Endothelial cell of umbilical vein (primary cell): ENCODE measurements at regions not wholly inside any gene's neighbourhood (a gene's known extent, or its start where the extent isn't known, plus 50 kb on each side); places are given as distances from the start of the nearest gene placed in this dataset.
"Not testable (repeated sequence)": the region's sequence is repeated elsewhere in the genome, so short reads cannot be mapped to it uniquely, and the experiment has no call there.

ENCODE experiments used
- BruUV-seq: library from RNA; stranded (reverse); fragments of 400-500 nt; replicated peaks from 2 replicates; lab custom pipeline; 2021; lab: Mats Ljungman, UMichigan
- CTCF ChIA-PET: fragments of 300-600, 350-600 bp; sonication (Branson Sonifier 250); formaldehyde crosslinking; loops from one replicate; lab custom pipeline; 2021; ENCODE audit warnings: antibody characterized with exemption, inconsistent platforms; lab: Charles Lee
- POLR2A ChIA-PET: fragments of 300-600, 350-600 bp; sonication (Branson Sonifier 250); formaldehyde crosslinking; loops from one replicate; lab custom pipeline; 2021; ENCODE audit warnings: antibody characterized with exemption, inconsistent platforms; lab: Charles Lee
- DNase-seq: peaks from one replicate; pipeline ENCODE4 v3.0.0-alpha.2; 2011; ENCODE audit warnings: low read depth, low spot score
- FAIRE-seq: peaks from 2 replicates; lab custom pipeline; 2011; peaks lifted over from hg19 to GRCh38; lab: Jason Lieb, UNC
- H2AFZ ChIP-seq: 2 replicates; pipeline ENCODE4 v1.6.0; 2012; ENCODE audit warnings: low read depth, low read length, control low read depth, inconsistent platforms
- H3K27ac ChIP-seq: 2 replicates; pipeline ENCODE4 v1.5.1; 2011; ENCODE audit warnings: low read depth, mild to moderate bottlenecking, control low read depth, low read length, moderate library complexity; ENCODE audit not compliant: insufficient read depth
- H3K27me3 ChIP-seq, 2 experiments: 2 replicates each; pipeline versions ENCODE4 v1.6.0 to v1.6.1; 2011; ENCODE audit warnings: low read length in 2 of 2, mixed read lengths in 1 of 2; ENCODE audit not compliant: control insufficient read depth in 2 of 2, insufficient read depth in 2 of 2
- H3K36me3 ChIP-seq, 2 experiments: 2 replicates in 1 of 2; 3 replicates in 1 of 2; pipeline ENCODE4 v1.5.1; 2011; ENCODE audit warnings: low read length in 2 of 2, mild to moderate bottlenecking in 1 of 2, moderate library complexity in 1 of 2; ENCODE audit not compliant: control insufficient read depth in 2 of 2, insufficient read depth in 2 of 2; ENCODE audit errors: extremely low read depth in 1 of 2
- H3K4me1 ChIP-seq: 3 replicates; pipeline ENCODE4 v1.5.1; 2011; ENCODE audit warnings: mild to moderate bottlenecking, low read length; ENCODE audit not compliant: control insufficient read depth, insufficient read depth; ENCODE audit errors: extremely low read depth
- H3K4me2 ChIP-seq: 2 replicates; pipeline ENCODE4 v1.6.1; 2011; ENCODE audit warnings: low read length, control low read depth, mixed read lengths; ENCODE audit not compliant: insufficient read depth
- H3K4me3 ChIP-seq, 3 experiments: fragments of 200-600 bp in 1 of 3; sonication (generic), shearing (Covaris generic) in 1 of 3; replicated peaks in 1 of 3; 2 replicates each; pipeline ENCODE4 v1.5.1; 2011 to 2016; ENCODE audit warnings: control low read depth in 3 of 3, low read length in 3 of 3, mild to moderate bottlenecking in 2 of 3, inconsistent platforms in 1 of 3, low read depth in 1 of 3, moderate library complexity in 1 of 3; ENCODE audit not compliant: insufficient read depth in 1 of 3
- H3K79me2 ChIP-seq: 2 replicates; pipeline ENCODE4 v1.6.0; 2012; ENCODE audit warnings: low read length, inconsistent platforms; ENCODE audit not compliant: control insufficient read depth, insufficient read depth
- H3K9ac ChIP-seq: replicated peaks from 2 replicates; pipeline ENCODE3; 2011; ENCODE audit warnings: low read length, control low read depth; ENCODE audit not compliant: insufficient read depth; ENCODE audit errors: extremely low read depth
- H3K9me1 ChIP-seq: replicated peaks from 3 replicates; pipeline ENCODE4 v1.6.0; 2011; ENCODE audit warnings: mild to moderate bottlenecking, low read length; ENCODE audit not compliant: control insufficient read depth, insufficient read depth; ENCODE audit errors: extremely low read depth
- H3K9me3 ChIP-seq: replicated peaks from 2 replicates; pipeline ENCODE4 v1.5.1; 2012; ENCODE audit warnings: low read length, inconsistent platforms; ENCODE audit not compliant: control insufficient read depth, insufficient read depth
- H4K20me1 ChIP-seq: replicated peaks from 2 replicates; pipeline ENCODE3; 2011; ENCODE audit warnings: mild to moderate bottlenecking, low read length; ENCODE audit not compliant: control insufficient read depth, insufficient read depth; ENCODE audit errors: extremely low read depth
- CTCF ChIP-seq, 2 donors: IDR thresholded peaks; 1 replicate in 1 of 2; 2 replicates in 1 of 2; pipeline ENCODE4 v1.5.1; 2011; ENCODE audit warnings: low read length in 2 of 2, mild to moderate bottlenecking in 2 of 2, moderate library complexity in 2 of 2, control low read depth in 1 of 2, inconsistent platforms in 1 of 2, low read depth in 1 of 2; ENCODE audit not compliant: insufficient read depth in 1 of 2; ENCODE audit errors: extremely low read depth in 1 of 2
- EZH2 ChIP-seq: IDR thresholded peaks from 2 replicates; pipeline ENCODE4 v1.6.1; 2012; ENCODE audit warnings: borderline replicate concordance, low read depth, mild to moderate bottlenecking, moderate library complexity, low read length, inconsistent platforms; ENCODE audit not compliant: severe bottlenecking
- FOS ChIP-seq: IDR thresholded peaks from 2 replicates; pipeline ENCODE4 v1.6.1; 2011; ENCODE audit warnings: mild to moderate bottlenecking, low read length, moderate library complexity, borderline replicate concordance; ENCODE audit not compliant: insufficient read depth
- GATA2 ChIP-seq: IDR thresholded peaks from 2 replicates; pipeline ENCODE4 v1.7.0; 2011; ENCODE audit warnings: low read depth, mild to moderate bottlenecking, moderate library complexity, mixed read lengths, low read length; ENCODE audit not compliant: insufficient read length, insufficient read depth
- JUN ChIP-seq: IDR thresholded peaks from 2 replicates; pipeline ENCODE4 v1.6.1; 2011; ENCODE audit warnings: borderline replicate concordance, low read depth; ENCODE audit not compliant: insufficient read length, insufficient read depth
- MAX ChIP-seq: IDR thresholded peaks from 2 replicates; pipeline ENCODE4 v1.6.1; 2011; ENCODE audit not compliant: insufficient read depth, insufficient read length
- MYC ChIP-seq: IDR thresholded peaks from one replicate; pipeline ENCODE4 v1.6.1; 2011; ENCODE audit warnings: mild to moderate bottlenecking, low read depth, low read length
- POLR2A ChIP-seq: IDR thresholded peaks from 2 replicates; pipeline ENCODE4 v1.6.1; 2012; ENCODE audit warnings: low read depth, mild to moderate bottlenecking, control low read depth, low read length
- POLR2AphosphoS5 ChIP-seq: IDR thresholded peaks from 2 replicates; pipeline ENCODE4 v1.6.1; 2012; ENCODE audit warnings: low read depth, mild to moderate bottlenecking, control low read depth, low read length, moderate library complexity; ENCODE audit not compliant: insufficient read depth
- dilution Hi-C: fragments of 300-500 bp; cut with MboI; formaldehyde crosslinking; loops from one replicate; pipeline ENCODE4 v1.15.0; 2019; ENCODE audit warnings: low sequenced_read_pairs; ENCODE audit not compliant: extremely low pct_ligation_motif_present
- intact Hi-C: fragments of 100-400 bp; cut with micrococcal nuclease; formaldehyde crosslinking; loops from one replicate; pipeline ENCODE4 v1.10.0; 2022

- DNase-seq = no peak
- ChIA-PET CTCF (no interaction called here), POLR2A (no interaction called here)
- FAIRE-seq = no peak
- no peaks in the 10 kb centered on the region for H3K36me3 ChIP-seq
- H3K79me2 ChIP-seq = no peaks in the 10 kb centered on the region
- TF ChIP-seq FOS = no peak
- no peak overlapping the region for H3K27ac ChIP-seq
- intact Hi-C loops = no loop called here
- BruUV-seq = no TSS peak
- H3K4me1 ChIP-seq = no peaks in the 10 kb centered on the region
- no peak overlapping the region for H3K9ac ChIP-seq
- no peaks in the 10 kb centered on the region for H4K20me1 ChIP-seq
- no peak overlapping the region for H3K4me2 ChIP-seq
- no peak overlapping the region for H3K4me3 ChIP-seq
- dilution Hi-C loops = no loop called here
- no peaks in the 10 kb centered on the region for H3K9me1 ChIP-seq
- no peak overlapping the region for H2AFZ ChIP-seq
- H3K9me3 ChIP-seq = peaks cover 6% of the 10 kb centered on the region
- H3K27me3 ChIP-seq = no peaks in the 10 kb centered on the region
Measured at GRCh38 chr16:26623442-26623841, 443.3 kb upstream of the C16orf82 start.

- TF ChIP-seq FOS = no peak
- no peak for TF ChIP-seq POLR2A
- TF ChIP-seq MAX = no peak
- no peak for TF ChIP-seq GATA2
- TF ChIP-seq POLR2AphosphoS5 = no peak
- TF ChIP-seq MYC = no peak
- no peak for TF ChIP-seq JUN
- no peak for TF ChIP-seq EZH2
- no peak for TF ChIP-seq CTCF (IDR thresholded peaks at IDR 0.05; ENCODE audit: extremely low read depth in 1 of 2, insufficient read depth in 1 of 2, low read depth in 1 of 2, low read length in 2 of 2)
- no peak overlapping the region for H2AFZ ChIP-seq
- ChIA-PET POLR2A (no interaction called here), CTCF (no interaction called here)
- dilution Hi-C loops (no loop called here), intact Hi-C loops (no loop called here)
- no peak overlapping the region for H3K27ac ChIP-seq
- BruUV-seq = no TSS peak
- H3K36me3 ChIP-seq = no peaks in the 10 kb centered on the region
- no peaks in the 10 kb centered on the region for H3K4me1 ChIP-seq
- no peaks in the 10 kb centered on the region for H3K9me1 ChIP-seq
- DNase-seq = no peak
- H3K27me3 ChIP-seq = no peaks in the 10 kb centered on the region
- H4K20me1 ChIP-seq = no peaks in the 10 kb centered on the region
- no peak for FAIRE-seq
- H3K4me2 ChIP-seq = no peak overlapping the region
- no peak overlapping the region for H3K9ac ChIP-seq
- H3K4me3 ChIP-seq = no peak overlapping the region
- peaks cover 6% of the 10 kb centered on the region for H3K9me3 ChIP-seq
- H3K79me2 ChIP-seq = no peaks in the 10 kb centered on the region
Measured at GRCh38 chr16:26627958-26628357, 438.8 kb upstream of the C16orf82 start.

- H3K4me1 ChIP-seq, dilution Hi-C loops, H3K79me2 ChIP-seq, POLR2A ChIA-PET, FAIRE-seq, H3K36me3 ChIP-seq, H3K9ac ChIP-seq, H3K4me3 ChIP-seq, DNase-seq, H3K27me3 ChIP-seq, H3K9me3 ChIP-seq, H4K20me1 ChIP-seq, H3K9me1 ChIP-seq, intact Hi-C loops, H2AFZ ChIP-seq, CTCF ChIA-PET, BruUV-seq, H3K27ac ChIP-seq, H3K4me2 ChIP-seq: not testable (repeated sequence)
Measured at GRCh38 chr16:26631365-26631764, 435.4 kb upstream of the C16orf82 start.
